ENCODE measurements at regions not wholly inside any gene's neighbourhood (a gene's known extent, or its start where the extent isn't known, plus 50 kb on each side); places are given as distances from the start of the nearest gene placed in this dataset.

DNA sequence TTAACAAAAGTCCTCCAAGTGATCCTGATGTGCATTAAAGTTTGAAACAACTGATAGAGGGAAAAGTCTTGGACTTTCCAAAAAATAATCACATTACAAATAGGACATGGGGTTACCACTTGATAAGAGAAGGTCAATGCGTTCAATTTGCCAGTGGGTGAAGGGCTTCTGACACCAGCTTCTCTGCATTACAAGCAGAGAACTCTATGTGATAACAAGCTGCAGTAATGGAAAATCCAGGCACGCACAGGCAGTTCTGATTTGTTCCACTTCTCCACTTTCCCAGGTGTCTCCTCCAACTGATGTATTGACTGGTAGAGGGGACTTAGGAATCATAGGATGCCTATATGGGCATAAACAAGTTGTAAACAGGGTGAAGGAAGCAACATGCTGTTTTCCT is 234.0 kb upstream of the MGAT5 start:
- ATAC-seq (no peak), FAIRE-seq (no peak), DNase-seq (ENCODE audit: low read depth, low spot score) (no peak)
- RAD21 ChIA-PET (ENCODE audit: unreplicated experiment) = no interaction called here
- Histone ChIP-seq H4K20me1 (ENCODE audit: control insufficient read depth, insufficient read depth) (no peaks in the 10 kb centered on the region), H3K36me3 (ENCODE audit: control insufficient read depth in 2 of 2, insufficient read depth in 2 of 2, low read length in 1 of 2) (no peaks in the 10 kb centered on the region), H2AFZ (ENCODE audit: control insufficient read depth, low read depth, low read length) (no peak overlapping the region), H3K9me3 (replicated peaks; ENCODE audit: control insufficient read depth, insufficient read depth, low read length) (no peaks in the 10 kb centered on the region), H3K4me2 (ENCODE audit: control insufficient read depth, insufficient read depth) (no peak overlapping the region), H3K9ac (ENCODE audit: control insufficient read depth, insufficient read depth, low read length) (no peak overlapping the region), H3K27me3 (replicated peaks in 1 of 2; ENCODE audit: control insufficient read depth in 2 of 2, insufficient read depth in 2 of 2, low read length in 1 of 2) (no peaks in the 10 kb centered on the region), H3K4me3 (no peak overlapping the region), H3K4me1 (ENCODE audit: control insufficient read depth, insufficient read depth, low read length) (peaks cover 25% of the 10 kb centered on the region), H3K27ac (ENCODE audit: control insufficient read depth, insufficient read depth) (no peak overlapping the region), H3K79me2 (ENCODE audit: control insufficient read depth, insufficient read depth, low read length) (no peaks in the 10 kb centered on the region)
- POLR2A ChIA-PET = no interaction called here
- 100% methylated on average over 2 of the region's 2 CpGs for WGBS (ENCODE audit: insufficient coverage, insufficient replicate concordance, low lambda C conversion rate, missing lambda C conversion rate)
- in situ Hi-C loops (cut with MboI) = no loop called here
- CTCF ChIA-PET = interaction anchor here (1.4 kb wide), 1 partner anchor 133 kb away, joined by 6 read pairs; no protein-coding TSS in a partner anchor
- intact Hi-C loops (cut with micrococcal nuclease; ENCODE audit: unreplicated experiment) = loop anchor here (5.0 kb wide), 3 partner anchors 68 to 182 kb away; no protein-coding TSS in a partner anchor
- TF ChIP-seq MYC (IDR thresholded peaks at IDR 0.05; ENCODE audit: insufficient read depth, insufficient read length, insufficient replicate concordance, low read length, severe bottlenecking) (no peak), CREM (IDR thresholded peaks at IDR 0.05; ENCODE audit: low read depth) (no peak), SMAD1 (IDR thresholded peaks at IDR 0.05; ENCODE audit: low read depth, partially characterized antibody) (no peak), RAD21 (IDR thresholded peaks at IDR 0.05; ENCODE audit: insufficient read depth, low read depth, low read length) (no peak), ATF7 (IDR thresholded peaks at IDR 0.05; ENCODE audit: low read depth) (no peak), GABPA (IDR thresholded peaks at IDR 0.05; ENCODE audit: low read depth) (no peak), ZNF217 (IDR thresholded peaks at IDR 0.05) (no peak), NFXL1 (IDR thresholded peaks at IDR 0.05; ENCODE audit: borderline replicate concordance) (no peak)
- TF ChIP-seq, protein P1, sequence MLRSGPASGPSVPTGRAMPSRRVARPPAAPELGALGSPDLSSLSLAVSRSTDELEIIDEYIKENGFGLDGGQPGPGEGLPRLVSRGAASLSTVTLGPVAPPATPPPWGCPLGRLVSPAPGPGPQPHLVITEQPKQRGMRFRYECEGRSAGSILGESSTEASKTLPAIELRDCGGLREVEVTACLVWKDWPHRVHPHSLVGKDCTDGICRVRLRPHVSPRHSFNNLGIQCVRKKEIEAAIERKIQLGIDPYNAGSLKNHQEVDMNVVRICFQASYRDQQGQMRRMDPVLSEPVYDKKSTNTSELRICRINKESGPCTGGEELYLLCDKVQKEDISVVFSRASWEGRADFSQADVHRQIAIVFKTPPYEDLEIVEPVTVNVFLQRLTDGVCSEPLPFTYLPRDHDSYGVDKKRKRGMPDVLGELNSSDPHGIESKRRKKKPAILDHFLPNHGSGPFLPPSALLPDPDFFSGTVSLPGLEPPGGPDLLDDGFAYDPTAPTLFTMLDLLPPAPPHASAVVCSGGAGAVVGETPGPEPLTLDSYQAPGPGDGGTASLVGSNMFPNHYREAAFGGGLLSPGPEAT (IDR thresholded peaks at IDR 0.05; ENCODE audit: low read depth) = no peak
- TF ChIP-seq, protein P2, sequence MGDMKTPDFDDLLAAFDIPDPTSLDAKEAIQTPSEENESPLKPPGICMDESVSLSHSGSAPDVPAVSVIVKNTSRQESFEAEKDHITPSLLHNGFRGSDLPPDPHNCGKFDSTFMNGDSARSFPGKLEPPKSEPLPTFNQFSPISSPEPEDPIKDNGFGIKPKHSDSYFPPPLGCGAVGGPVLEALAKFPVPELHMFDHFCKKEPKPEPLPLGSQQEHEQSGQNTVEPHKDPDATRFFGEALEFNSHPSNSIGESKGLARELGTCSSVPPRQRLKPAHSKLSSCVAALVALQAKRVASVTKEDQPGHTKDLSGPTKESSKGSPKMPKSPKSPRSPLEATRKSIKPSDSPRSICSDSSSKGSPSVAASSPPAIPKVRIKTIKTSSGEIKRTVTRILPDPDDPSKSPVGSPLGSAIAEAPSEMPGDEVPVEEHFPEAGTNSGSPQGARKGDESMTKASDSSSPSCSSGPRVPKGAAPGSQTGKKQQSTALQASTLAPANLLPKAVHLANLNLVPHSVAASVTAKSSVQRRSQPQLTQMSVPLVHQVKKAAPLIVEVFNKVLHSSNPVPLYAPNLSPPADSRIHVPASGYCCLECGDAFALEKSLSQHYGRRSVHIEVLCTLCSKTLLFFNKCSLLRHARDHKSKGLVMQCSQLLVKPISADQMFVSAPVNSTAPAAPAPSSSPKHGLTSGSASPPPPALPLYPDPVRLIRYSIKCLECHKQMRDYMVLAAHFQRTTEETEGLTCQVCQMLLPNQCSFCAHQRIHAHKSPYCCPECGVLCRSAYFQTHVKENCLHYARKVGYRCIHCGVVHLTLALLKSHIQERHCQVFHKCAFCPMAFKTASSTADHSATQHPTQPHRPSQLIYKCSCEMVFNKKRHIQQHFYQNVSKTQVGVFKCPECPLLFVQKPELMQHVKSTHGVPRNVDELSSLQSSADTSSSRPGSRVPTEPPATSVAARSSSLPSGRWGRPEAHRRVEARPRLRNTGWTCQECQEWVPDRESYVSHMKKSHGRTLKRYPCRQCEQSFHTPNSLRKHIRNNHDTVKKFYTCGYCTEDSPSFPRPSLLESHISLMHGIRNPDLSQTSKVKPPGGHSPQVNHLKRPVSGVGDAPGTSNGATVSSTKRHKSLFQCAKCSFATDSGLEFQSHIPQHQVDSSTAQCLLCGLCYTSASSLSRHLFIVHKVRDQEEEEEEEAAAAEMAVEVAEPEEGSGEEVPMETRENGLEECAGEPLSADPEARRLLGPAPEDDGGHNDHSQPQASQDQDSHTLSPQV (IDR thresholded peaks at IDR 0.05) = no peak
- TF ChIP-seq, protein P3, sequence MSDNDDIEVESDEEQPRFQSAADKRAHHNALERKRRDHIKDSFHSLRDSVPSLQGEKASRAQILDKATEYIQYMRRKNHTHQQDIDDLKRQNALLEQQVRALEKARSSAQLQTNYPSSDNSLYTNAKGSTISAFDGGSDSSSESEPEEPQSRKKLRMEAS (IDR thresholded peaks at IDR 0.05; ENCODE audit: low read depth, low read length) = no peak
- TF ChIP-seq, protein P4, sequence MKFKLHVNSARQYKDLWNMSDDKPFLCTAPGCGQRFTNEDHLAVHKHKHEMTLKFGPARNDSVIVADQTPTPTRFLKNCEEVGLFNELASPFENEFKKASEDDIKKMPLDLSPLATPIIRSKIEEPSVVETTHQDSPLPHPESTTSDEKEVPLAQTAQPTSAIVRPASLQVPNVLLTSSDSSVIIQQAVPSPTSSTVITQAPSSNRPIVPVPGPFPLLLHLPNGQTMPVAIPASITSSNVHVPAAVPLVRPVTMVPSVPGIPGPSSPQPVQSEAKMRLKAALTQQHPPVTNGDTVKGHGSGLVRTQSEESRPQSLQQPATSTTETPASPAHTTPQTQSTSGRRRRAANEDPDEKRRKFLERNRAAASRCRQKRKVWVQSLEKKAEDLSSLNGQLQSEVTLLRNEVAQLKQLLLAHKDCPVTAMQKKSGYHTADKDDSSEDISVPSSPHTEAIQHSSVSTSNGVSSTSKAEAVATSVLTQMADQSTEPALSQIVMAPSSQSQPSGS (IDR thresholded peaks at IDR 0.05; ENCODE audit: low read length) = no peak
- TF ChIP-seq, protein P5, sequence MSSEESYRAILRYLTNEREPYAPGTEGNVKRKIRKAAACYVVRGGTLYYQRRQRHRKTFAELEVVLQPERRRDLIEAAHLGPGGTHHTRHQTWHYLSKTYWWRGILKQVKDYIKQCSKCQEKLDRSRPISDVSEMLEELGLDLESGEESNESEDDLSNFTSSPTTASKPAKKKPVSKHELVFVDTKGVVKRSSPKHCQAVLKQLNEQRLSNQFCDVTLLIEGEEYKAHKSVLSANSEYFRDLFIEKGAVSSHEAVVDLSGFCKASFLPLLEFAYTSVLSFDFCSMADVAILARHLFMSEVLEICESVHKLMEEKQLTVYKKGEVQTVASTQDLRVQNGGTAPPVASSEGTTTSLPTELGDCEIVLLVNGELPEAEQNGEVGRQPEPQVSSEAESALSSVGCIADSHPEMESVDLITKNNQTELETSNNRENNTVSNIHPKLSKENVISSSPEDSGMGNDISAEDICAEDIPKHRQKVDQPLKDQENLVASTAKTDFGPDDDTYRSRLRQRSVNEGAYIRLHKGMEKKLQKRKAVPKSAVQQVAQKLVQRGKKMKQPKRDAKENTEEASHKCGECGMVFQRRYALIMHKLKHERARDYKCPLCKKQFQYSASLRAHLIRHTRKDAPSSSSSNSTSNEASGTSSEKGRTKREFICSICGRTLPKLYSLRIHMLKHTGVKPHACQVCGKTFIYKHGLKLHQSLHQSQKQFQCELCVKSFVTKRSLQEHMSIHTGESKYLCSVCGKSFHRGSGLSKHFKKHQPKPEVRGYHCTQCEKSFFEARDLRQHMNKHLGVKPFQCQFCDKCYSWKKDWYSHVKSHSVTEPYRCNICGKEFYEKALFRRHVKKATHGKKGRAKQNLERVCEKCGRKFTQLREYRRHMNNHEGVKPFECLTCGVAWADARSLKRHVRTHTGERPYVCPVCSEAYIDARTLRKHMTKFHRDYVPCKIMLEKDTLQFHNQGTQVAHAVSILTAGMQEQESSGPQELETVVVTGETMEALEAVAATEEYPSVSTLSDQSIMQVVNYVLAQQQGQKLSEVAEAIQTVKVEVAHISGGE (CRISPR knock-in tag; IDR thresholded peaks at IDR 0.05) = no peak
- no TSS peak for BruUV-seq (replicated peaks)
- SMC1A ChIA-PET (ENCODE audit: uncharacterized antibody, unreplicated experiment) = interaction anchor here (0.9 to 1.5 kb wide), 3 partner anchors 17 to 136 kb away, joined by 3 to 4 read pairs (median 3); no protein-coding TSS in a partner anchor

All from GM12878 (cell line).